ENCODE measurements at regions not wholly inside any gene's neighbourhood (a gene's known extent, or its start where the extent isn't known, plus 50 kb on each side); places are given as distances from the start of the nearest gene placed in this dataset.

GRCh38 chr11:37605229-37605628, 1007.2 kb upstream of the RAG2 start:
- TF ChIP-seq CTCF (IDR thresholded peaks at IDR 0.05; ENCODE audit: low read depth, low read length), result no peak
- no peak overlapping the region for H3K4me3 ChIP-seq (ENCODE audit: low read depth, low read length)

GRCh38 chr11:37598381-37598780, 1000.3 kb upstream of the RAG2 start:
- TF ChIP-seq CTCF (IDR thresholded peaks at IDR 0.05; ENCODE audit: low read depth, low read length), result no peak
- no peak overlapping the region for H3K4me3 ChIP-seq (ENCODE audit: low read depth, low read length)

GRCh38 chr11:37597776-37598175, 999.7 kb upstream of the RAG2 start:
- TF ChIP-seq CTCF (IDR thresholded peaks at IDR 0.05; ENCODE audit: low read depth, low read length), result no peak
- H3K4me3 ChIP-seq (ENCODE audit: low read depth, low read length), result no peak overlapping the region

- no peak overlapping the region for H3K4me3 ChIP-seq (ENCODE audit: low read depth, low read length)
- TF ChIP-seq CTCF (IDR thresholded peaks at IDR 0.05; ENCODE audit: low read depth, low read length), result no peak
These were observed 997.8 kb upstream of the RAG2 start for GRCh38 chr11:37595845-37596244.

GRCh38 chr11:37574361-37574760, 976.3 kb upstream of the RAG2 start:
- H3K4me3 ChIP-seq (ENCODE audit: low read depth, low read length), result no peak overlapping the region
- TF ChIP-seq CTCF (IDR thresholded peaks at IDR 0.05; ENCODE audit: low read depth, low read length), result no peak

- TF ChIP-seq CTCF (IDR thresholded peaks at IDR 0.05; ENCODE audit: low read depth, low read length), result no peak
- no peak overlapping the region for H3K4me3 ChIP-seq (ENCODE audit: low read depth, low read length)
These were observed 974.6 kb upstream of the RAG2 start for GRCh38 chr11:37572491-37573171.

- TF ChIP-seq CTCF (IDR thresholded peaks at IDR 0.05; ENCODE audit: low read depth, low read length), result no peak
- H3K4me3 ChIP-seq (ENCODE audit: low read depth, low read length), result no peak overlapping the region
These were observed 973.2 kb upstream of the RAG2 start for GRCh38 chr11:37571246-37571645.

Measured in WI38 (cell line).